GM12892 (cell line): ENCODE measurements at regions not wholly inside any gene's neighbourhood (a gene's known extent, or its start where the extent isn't known, plus 50 kb on each side); places are given as distances from the start of the nearest gene placed in this dataset.
"Not testable (repeated sequence)": the region's sequence is repeated elsewhere in the genome, so short reads cannot be mapped to it uniquely, and the experiment has no call there.

Experiments
- DNase-seq: peaks from one replicate; pipeline ENCODE4 v3.0.0; 2011; ENCODE audit not compliant: insufficient read length
- FAIRE-seq: peaks from 2 replicates; lab custom pipeline; 2011; peaks lifted over from hg19 to GRCh38; lab: Jason Lieb, UNC
- POLR2A ChIP-seq: IDR thresholded peaks from 2 replicates; pipeline ENCODE4 v1.6.1; 2011; ENCODE audit warnings: low read depth, low read length, control low read depth
- POLR2AphosphoS5 ChIP-seq: IDR thresholded peaks from 2 replicates; pipeline ENCODE4 v1.6.1; 2011; ENCODE audit warnings: low read depth, low read length, control low read depth
- TAF1 ChIP-seq: IDR thresholded peaks from 2 replicates; pipeline ENCODE4 v1.6.1; 2011; ENCODE audit warnings: low read depth, mild to moderate bottlenecking, control low read depth, low read length, borderline replicate concordance

DNA sequence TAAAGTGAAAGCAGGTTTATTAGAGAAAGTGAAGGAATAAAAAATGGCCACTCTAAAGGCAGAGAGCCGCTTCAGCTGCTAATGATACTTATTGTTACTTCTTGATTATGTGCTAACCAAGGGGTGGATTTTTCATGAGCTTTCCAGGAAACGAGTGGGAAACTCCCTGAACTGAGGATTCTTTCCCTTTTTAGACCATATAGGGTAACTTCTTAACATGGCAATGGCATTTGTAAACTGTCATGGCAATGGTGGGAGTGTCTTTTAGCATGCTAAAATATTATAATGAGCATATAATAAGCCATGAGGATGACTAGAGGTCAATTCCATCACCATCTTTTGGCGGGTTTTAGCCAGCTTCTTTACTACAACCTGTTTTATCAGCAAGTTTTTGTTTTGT is 890.0 kb downstream of the UQCRFS1 start:
- no peak for FAIRE-seq
- no peak for DNase-seq
- TF ChIP-seq TAF1 (no peak), POLR2A (no peak), POLR2AphosphoS5 (no peak)

DNA sequence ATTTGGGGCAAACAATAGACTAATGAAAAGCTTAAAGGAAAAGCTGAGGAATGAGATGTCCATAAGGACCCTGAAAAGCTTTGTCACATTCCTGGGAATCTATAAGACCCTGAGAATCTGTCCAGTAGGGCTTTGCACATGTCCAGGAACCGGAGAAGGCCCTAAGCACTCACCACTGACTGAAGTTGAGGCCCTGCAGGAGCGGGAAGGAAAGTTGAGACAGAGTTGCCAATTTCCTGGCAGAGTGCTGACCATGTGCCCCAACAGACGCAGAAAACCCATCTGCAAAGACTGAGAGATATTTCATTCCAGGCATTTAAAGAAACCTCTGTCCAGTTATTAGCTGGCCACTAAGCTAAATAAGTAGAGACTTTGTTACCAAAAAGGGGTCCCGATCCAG is 890.5 kb downstream of the UQCRFS1 start:
- no peak for FAIRE-seq
- TF ChIP-seq POLR2AphosphoS5 = no peak
- TF ChIP-seq POLR2A = no peak
- no peak for TF ChIP-seq TAF1

DNA sequence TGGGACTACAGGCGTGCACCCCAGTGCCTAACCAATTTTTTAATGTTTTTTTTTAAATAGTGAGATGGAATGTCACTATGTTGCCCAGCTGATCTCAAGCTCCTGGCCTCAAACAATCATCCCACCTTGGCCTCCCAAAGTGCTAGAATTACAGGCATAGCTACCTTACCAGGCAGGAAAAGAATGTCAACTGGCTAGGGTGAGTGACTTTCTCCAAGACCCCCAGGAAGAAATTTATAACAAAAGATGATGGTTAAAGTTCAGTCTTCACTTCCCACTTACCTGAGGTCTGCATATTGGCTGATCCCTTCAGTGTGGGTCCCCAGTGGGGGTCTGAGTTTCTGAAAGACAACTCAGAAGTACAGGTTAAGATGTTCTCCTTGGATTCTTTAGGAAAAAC is 893.0 kb downstream of the UQCRFS1 start:
- no peak for TF ChIP-seq TAF1
- no peak for TF ChIP-seq POLR2AphosphoS5
- no peak for FAIRE-seq
- no peak for DNase-seq

More for the DNA sequence above, 890.5 kb downstream of the UQCRFS1 start:
- no peak for DNase-seq

- FAIRE-seq (no peak), DNase-seq (no peak)
- TF ChIP-seq POLR2A (no peak), POLR2AphosphoS5 (no peak), TAF1 (no peak)
Observed at GRCh38 chr19:28319227-28319626, 893.7 kb downstream of the UQCRFS1 start.

DNA sequence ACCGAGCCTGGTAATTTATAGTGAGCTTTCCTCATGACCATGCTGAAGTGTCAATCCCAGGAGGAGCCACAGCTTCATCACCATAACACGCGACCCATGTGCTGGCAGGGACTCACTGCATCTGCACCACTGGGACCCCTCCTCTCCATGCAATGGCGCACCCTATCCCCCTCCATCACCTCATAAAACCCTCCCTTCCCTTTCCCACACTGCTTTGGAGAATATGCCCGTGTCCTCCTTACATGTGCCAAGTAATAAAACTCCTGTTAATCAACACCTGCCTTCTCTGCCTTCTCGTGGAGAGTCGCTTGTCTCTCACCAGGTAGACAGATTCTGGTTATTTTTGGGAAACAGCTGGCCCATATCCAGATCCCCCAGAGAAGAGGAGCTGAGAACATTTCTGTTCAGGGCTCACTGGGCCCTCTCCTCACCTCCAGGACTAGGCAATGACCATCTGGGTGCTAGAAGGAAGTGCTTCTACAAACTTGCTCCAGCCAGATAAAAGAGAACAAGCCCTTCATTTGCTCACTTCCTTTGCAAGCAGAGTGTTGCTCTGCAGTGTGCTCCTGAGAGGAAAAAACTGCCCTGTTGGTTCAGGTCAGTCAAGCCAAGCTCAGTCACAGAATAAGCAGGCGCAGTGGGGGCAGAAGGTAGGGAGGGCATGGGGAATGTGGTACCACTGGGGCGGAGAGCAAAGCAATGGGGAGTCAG is 894.3 kb downstream of the UQCRFS1 start:
- no peak for DNase-seq
- no peak for TF ChIP-seq POLR2A
- no peak for TF ChIP-seq POLR2AphosphoS5
- no peak for FAIRE-seq

GRCh38 chr19:28316464-28316863 is 896.5 kb downstream of the UQCRFS1 start:
- TF ChIP-seq POLR2A = no peak
- TF ChIP-seq TAF1 = no peak
- no peak for TF ChIP-seq POLR2AphosphoS5
- FAIRE-seq (no peak), DNase-seq (no peak)

- DNase-seq (no peak), FAIRE-seq (no peak)
- TF ChIP-seq POLR2A (no peak), TAF1 (no peak), POLR2AphosphoS5 (no peak)
Observed at GRCh38 chr19:28314756-28315155, 898.2 kb downstream of the UQCRFS1 start.

GRCh38 chr19:28314287-28314686 is 898.7 kb downstream of the UQCRFS1 start:
- TF ChIP-seq POLR2A = no peak
- TF ChIP-seq POLR2AphosphoS5 = no peak
- no peak for TF ChIP-seq TAF1

GRCh38 chr19:28313633-28314032 is 899.3 kb downstream of the UQCRFS1 start:
- no peak for DNase-seq

More at GRCh38 chr19:28314287-28314686, 898.7 kb downstream of the UQCRFS1 start:
- no peak for FAIRE-seq
- no peak for DNase-seq

GRCh38 chr19:28312269-28312668 is 900.7 kb downstream of the UQCRFS1 start:
- FAIRE-seq (no peak), DNase-seq (no peak)
- TF ChIP-seq POLR2AphosphoS5 (no peak), TAF1 (no peak), POLR2A (no peak)

More at GRCh38 chr19:28313633-28314032, 899.3 kb downstream of the UQCRFS1 start:
- TF ChIP-seq POLR2AphosphoS5 = no peak
- no peak for TF ChIP-seq POLR2A
- no peak for TF ChIP-seq TAF1
- FAIRE-seq = no peak

DNA sequence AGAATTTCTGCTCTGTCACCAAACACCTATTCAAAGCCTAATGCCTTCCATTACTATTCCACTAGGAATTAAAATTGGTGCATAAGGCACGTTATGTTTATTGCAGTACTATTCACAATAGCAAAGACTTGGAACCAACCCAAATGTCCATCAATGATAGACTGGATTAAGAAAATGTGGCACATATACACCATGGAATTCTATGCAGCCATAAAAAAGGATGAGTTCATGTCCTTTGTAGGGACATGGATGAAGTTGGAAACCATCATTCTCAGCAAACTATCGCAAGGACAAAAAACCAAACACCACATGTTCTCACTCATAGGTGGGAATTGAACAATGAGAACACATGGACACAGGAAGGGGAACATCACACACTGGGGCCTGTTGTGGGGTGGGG is 902.1 kb downstream of the UQCRFS1 start:
- FAIRE-seq, DNase-seq: not testable (repeated sequence)

DNA sequence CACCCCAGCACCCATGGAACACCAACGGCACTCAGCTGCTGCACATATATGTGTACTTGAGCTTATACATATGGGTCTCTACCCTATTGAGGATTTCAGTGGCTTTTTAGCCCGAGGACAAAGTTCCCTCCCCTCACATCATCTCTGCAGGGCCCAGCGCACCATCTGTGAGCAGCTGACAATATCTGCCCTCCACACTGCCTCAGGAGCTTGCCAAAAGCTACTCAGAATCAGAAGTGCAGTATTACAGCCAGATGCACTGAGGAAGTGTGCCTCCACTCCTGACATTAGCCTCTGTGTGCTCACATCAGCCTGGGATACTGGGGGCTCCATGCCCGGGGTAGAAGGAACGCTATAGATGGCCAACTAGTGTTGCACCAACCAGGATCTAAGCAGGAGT is 903.9 kb downstream of the UQCRFS1 start:
- DNase-seq = no peak
- no peak for FAIRE-seq
- no peak for TF ChIP-seq POLR2A
- TF ChIP-seq POLR2AphosphoS5 = no peak
- TF ChIP-seq TAF1 = no peak

GRCh38 chr19:28307963-28308362 is 905.0 kb downstream of the UQCRFS1 start:
- no peak for FAIRE-seq

More at GRCh38 chr19:28307963-28308362, 905.0 kb downstream of the UQCRFS1 start:
- no peak for DNase-seq
- TF ChIP-seq POLR2A (no peak), TAF1 (no peak), POLR2AphosphoS5 (no peak)
